Natural killer cell (primary cell): ENCODE measurements at regions not wholly inside any gene's neighbourhood (a gene's known extent, or its start where the extent isn't known, plus 50 kb on each side); places are given as distances from the start of the nearest gene placed in this dataset.

Experiments
- ATAC-seq, 3 donors: fragments of 150-1000 bp in 2 of 3; fragments of 200-7000 bp in 1 of 3; cut with Tn5 transposase; 1 replicate in 1 of 3; 2 replicates in 2 of 3; pipeline ENCODE4 v1.10.0; 2021; ENCODE audit warnings: mild to moderate bottlenecking in 2 of 3, moderate library complexity in 2 of 3
- DNase-seq, 2 donors: peaks; one replicate each; pipeline versions ENCODE4 v3.0.0 to v3.0.0-alpha.2; 2013 to 2021; ENCODE audit warnings: mixed read lengths in 1 of 2
- H3K27ac ChIP-seq: one replicate; pipeline ENCODE4 v1.5.1; 2013; ENCODE audit warnings: mild to moderate bottlenecking, low read length
- H3K27me3 ChIP-seq: one replicate; pipeline ENCODE4 v1.6.1; 2013; ENCODE audit warnings: low read length; ENCODE audit not compliant: control insufficient read depth, insufficient read depth
- H3K36me3 ChIP-seq: one replicate; pipeline ENCODE4 v1.6.1; 2013; ENCODE audit warnings: low read length; ENCODE audit not compliant: control insufficient read depth, insufficient read depth
- H3K4me1 ChIP-seq: one replicate; pipeline ENCODE4 v1.6.1; 2013; ENCODE audit warnings: low read length; ENCODE audit not compliant: control insufficient read depth, insufficient read depth
- H3K4me3 ChIP-seq: one replicate; pipeline ENCODE4 v1.5.1; 2013; ENCODE audit warnings: low read length
- H3K9me3 ChIP-seq: one replicate; pipeline ENCODE4 v1.6.1; 2013; ENCODE audit warnings: low read length; ENCODE audit not compliant: control insufficient read depth, insufficient read depth
- H3K27ac Mint-ChIP-seq, 2 donors: one replicate each; pipeline ENCODE4 v1.8.0; 2022; ENCODE audit warnings: mild to moderate bottlenecking in 2 of 2, mixed read lengths in 2 of 2, moderate library complexity in 1 of 2
- H3K27me3 Mint-ChIP-seq, 2 donors: one replicate each; pipeline ENCODE4 v1.8.0; 2022; ENCODE audit warnings: low read depth in 2 of 2, mixed read lengths in 2 of 2
- H3K36me3 Mint-ChIP-seq: one replicate; pipeline ENCODE4 v1.8.0; 2022; ENCODE audit warnings: mixed read lengths
- H3K4me1 Mint-ChIP-seq, 2 donors: one replicate each; pipeline ENCODE4 v1.8.0; 2022; ENCODE audit warnings: mixed read lengths in 2 of 2
- H3K4me3 Mint-ChIP-seq: one replicate; pipeline ENCODE4 v1.8.0; 2022; ENCODE audit warnings: mild to moderate bottlenecking, moderate library complexity, mixed read lengths
- H3K9me3 Mint-ChIP-seq, 2 donors: one replicate each; pipeline ENCODE4 v1.8.0; 2022; ENCODE audit warnings: mixed read lengths in 2 of 2
- CTCF ChIP-seq: fragments of 200-600 bp; IDR thresholded peaks from one replicate; pipeline ENCODE4 v1.8.0; 2022; ENCODE audit warnings: antibody characterized with exemption
- WGBS: methylation state at CpG from one replicate; pipeline ENCODE4 v1.1.7; 2013; ENCODE audit warnings: missing lambda C conversion rate; ENCODE audit not compliant: insufficient coverage; 5-methylcytosine and 5-hydroxymethylcytosine counted together
- intact Hi-C: fragments of 100-400 bp; cut with micrococcal nuclease; formaldehyde crosslinking; loops from one replicate; pipeline ENCODE4 v1.14.2; 2022

DNA sequence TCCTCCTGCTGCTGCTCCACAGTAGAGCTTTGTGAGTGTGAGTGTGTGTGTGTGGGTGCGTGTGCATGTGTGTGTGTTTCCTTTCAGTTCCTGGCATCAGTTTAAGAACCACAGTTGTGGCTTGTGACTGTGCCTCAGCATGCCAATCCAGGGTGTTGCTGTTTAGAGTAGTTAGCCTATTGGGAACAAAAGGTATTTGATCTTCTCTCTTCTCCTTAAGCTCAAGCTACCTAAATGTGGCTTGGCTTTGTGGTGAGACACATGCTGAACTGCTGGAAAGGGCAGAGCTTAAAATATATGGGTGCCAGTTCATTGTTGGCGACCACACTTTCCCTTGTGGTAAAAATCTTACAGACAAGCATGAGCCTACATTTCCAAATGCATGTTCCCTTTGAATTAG is 116.6 kb upstream of the BNC2 start:
- Mint-ChIP-seq H3K36me3 (no peaks in the 10 kb centered on the region), H3K9me3 (no peaks in the 10 kb centered on the region), H3K4me3 (no peak overlapping the region), H3K27me3 (peaks cover 11 to 25% of the 10 kb centered on the region in 2 donors), H3K27ac (no peak overlapping the region), H3K4me1 (peaks cover 11% of the 10 kb centered on the region in 2 donors)
- Histone ChIP-seq H3K27me3 (no peaks in the 10 kb centered on the region), H3K4me1 (no peaks in the 10 kb centered on the region), H3K9me3 (no peaks in the 10 kb centered on the region), H3K27ac (no peak overlapping the region), H3K36me3 (no peaks in the 10 kb centered on the region), H3K4me3 (no peak overlapping the region)
- WGBS: 5% methylated on average over 2 of the region's 2 CpGs
- no peak for TF ChIP-seq CTCF
- no peak for DNase-seq
- intact Hi-C loops: no loop called here
- ATAC-seq: peak in 2 of 3 donors; percentile 5 to 29

DNA sequence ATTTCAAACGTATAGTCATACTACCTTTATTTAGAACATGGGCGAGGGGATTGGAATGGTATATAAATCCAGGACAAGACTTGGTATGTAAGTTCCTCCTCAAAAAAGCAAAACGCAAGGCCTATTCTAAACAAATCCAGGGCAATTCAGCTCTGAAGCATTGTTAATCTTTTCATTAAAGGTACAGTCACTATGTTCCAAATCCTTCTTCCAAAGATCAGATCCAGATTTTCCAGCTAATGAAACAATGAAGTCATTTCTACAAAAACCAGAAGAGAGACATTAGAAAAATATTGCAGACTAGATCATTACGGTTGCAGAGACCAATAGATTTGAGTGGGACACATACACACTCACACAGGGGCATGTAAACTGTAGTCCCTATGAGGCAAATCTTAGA is 116.1 kb upstream of the BNC2 start:
- Mint-ChIP-seq H3K36me3 (no peaks in the 10 kb centered on the region), H3K9me3 (no peaks in the 10 kb centered on the region), H3K4me3 (no peak overlapping the region), H3K27me3 (peaks cover 11 to 25% of the 10 kb centered on the region in 2 donors), H3K27ac (no peak overlapping the region), H3K4me1 (peaks cover 11% of the 10 kb centered on the region in 2 donors)
- DNase-seq: no peak
- Histone ChIP-seq H3K36me3 (no peaks in the 10 kb centered on the region), H3K4me3 (no peak overlapping the region), H3K27me3 (no peaks in the 10 kb centered on the region), H3K9me3 (no peaks in the 10 kb centered on the region), H3K27ac (no peak overlapping the region), H3K4me1 (no peaks in the 10 kb centered on the region)
- TF ChIP-seq CTCF: no peak
- intact Hi-C loops: no loop called here
- no peak for ATAC-seq
- 80% methylated on average over 1 of the region's 4 CpGs for WGBS

GRCh38 chr9:16985559-16986348 is 115.3 kb upstream of the BNC2 start:
- H3K9me3 Mint-ChIP-seq: no peaks in the 10 kb centered on the region

More at GRCh38 chr9:16985559-16986348, 115.3 kb upstream of the BNC2 start:
- Mint-ChIP-seq H3K36me3 (no peaks in the 10 kb centered on the region), H3K27me3 (peaks cover 9 to 25% of the 10 kb centered on the region in 2 donors), H3K27ac (no peak overlapping the region), H3K4me1 (peaks cover 11% of the 10 kb centered on the region in 2 donors), H3K4me3 (no peak overlapping the region)
- H3K9me3 ChIP-seq: no peaks in the 10 kb centered on the region
- 83% methylated on average over 9 of the region's 12 CpGs for WGBS
- no peak for TF ChIP-seq CTCF
- no peaks in the 10 kb centered on the region for H3K4me1 ChIP-seq
- DNase-seq (no peak), ATAC-seq (no peak)
- intact Hi-C loops: no loop called here
- no peak overlapping the region for H3K27ac ChIP-seq
- no peaks in the 10 kb centered on the region for H3K27me3 ChIP-seq
- H3K4me3 ChIP-seq: no peak overlapping the region
- H3K36me3 ChIP-seq: no peaks in the 10 kb centered on the region
